ENCODE measurements at regions not wholly inside any gene's neighbourhood (a gene's known extent, or its start where the extent isn't known, plus 50 kb on each side); places are given as distances from the start of the nearest gene placed in this dataset.

GRCh38 chr6:86331919-86332318 lies 605.4 kb upstream of the HTR1E start:
- TF ChIP-seq CTCF (IDR thresholded peaks at IDR 0.05) = no peak
- no peak for TF ChIP-seq ZFX (IDR thresholded peaks at IDR 0.05; ENCODE audit: borderline replicate concordance)

All from 22Rv1 (cell line).